CD8-positive, alpha-beta memory T cell (primary cell): ENCODE measurements at regions not wholly inside any gene's neighbourhood (a gene's known extent, or its start where the extent isn't known, plus 50 kb on each side); places are given as distances from the start of the nearest gene placed in this dataset.

Source experiments
- CTCF ChIA-PET: fragments of 350-600 bp; sonication (Branson Sonifier 250); formaldehyde crosslinking; loops from one replicate; lab custom pipeline; 2021; ENCODE audit warnings: antibody characterized with exemption; lab: Charles Lee
- POLR2A ChIA-PET: fragments of 350-600 bp; sonication (Branson Sonifier 250); formaldehyde crosslinking; loops from one replicate; lab custom pipeline; 2021; ENCODE audit warnings: antibody characterized with exemption; lab: Charles Lee
- DNase-seq, 5 donors: peaks; one replicate each; pipeline versions ENCODE4 v3.0.0 to v3.0.0-alpha.2; 2020 to 2022; ENCODE audit warnings: mixed read lengths in 1 of 5
- H3K27ac ChIP-seq: one replicate; pipeline ENCODE4 v1.7.0; 2013; ENCODE audit warnings: low read depth, mild to moderate bottlenecking, low read length, moderate library complexity
- H3K27me3 ChIP-seq: 2 replicates; pipeline ENCODE4 v1.7.0; 2013; ENCODE audit warnings: low read length, mild to moderate bottlenecking; ENCODE audit not compliant: insufficient read depth, poor library complexity, severe bottlenecking
- H3K36me3 ChIP-seq: 2 replicates; pipeline ENCODE4 v1.7.0; 2013; ENCODE audit warnings: mild to moderate bottlenecking, low read length, moderate library complexity; ENCODE audit not compliant: insufficient read depth
- H3K4me1 ChIP-seq: 2 replicates; pipeline ENCODE4 v1.7.0; 2013; ENCODE audit warnings: mild to moderate bottlenecking, low read length, moderate library complexity; ENCODE audit not compliant: insufficient read depth
- H3K4me3 ChIP-seq: 2 replicates; pipeline ENCODE4 v1.7.0; 2013; ENCODE audit warnings: mild to moderate bottlenecking, low read length
- H3K9me3 ChIP-seq: 2 replicates; pipeline ENCODE4 v1.7.0; 2013; ENCODE audit warnings: mild to moderate bottlenecking, low read length
- H3K27ac Mint-ChIP-seq, 8 donors: one replicate each; pipeline ENCODE4 v1.8.0; 2020 to 2021; ENCODE audit warnings: mixed read lengths in 8 of 8, mild to moderate bottlenecking in 6 of 8, inconsistent platforms in 3 of 8, moderate library complexity in 3 of 8
- H3K27me3 Mint-ChIP-seq, 2 donors: one replicate each; pipeline ENCODE4 v1.8.0; 2020 to 2021; ENCODE audit warnings: mixed read lengths in 2 of 2, mild to moderate bottlenecking in 1 of 2, moderate library complexity in 1 of 2
- H3K36me3 Mint-ChIP-seq, 3 donors: one replicate each; pipeline ENCODE4 v1.8.0; 2020 to 2021; ENCODE audit warnings: mixed read lengths in 3 of 3, inconsistent platforms in 1 of 3, mild to moderate bottlenecking in 1 of 3
- H3K4me1 Mint-ChIP-seq, 3 donors: one replicate each; pipeline ENCODE4 v1.8.0; 2020 to 2021; ENCODE audit warnings: mixed read lengths in 3 of 3, inconsistent platforms in 1 of 3, mild to moderate bottlenecking in 1 of 3
- H3K4me3 Mint-ChIP-seq, 7 donors: one replicate each; pipeline ENCODE4 v1.8.0; 2020 to 2021; ENCODE audit warnings: mixed read lengths in 7 of 7, mild to moderate bottlenecking in 6 of 7, moderate library complexity in 4 of 7, inconsistent platforms in 2 of 7
- H3K9me3 Mint-ChIP-seq, 5 donors: one replicate each; pipeline ENCODE4 v1.8.0; 2020 to 2022; ENCODE audit warnings: mixed read lengths in 5 of 5, mild to moderate bottlenecking in 3 of 5, moderate library complexity in 2 of 5, inconsistent platforms in 1 of 5

GRCh38 chr1:208858738-208859137 is 614.6 kb upstream of the PLXNA2 start:
- Mint-ChIP-seq H3K4me1 (no peaks in the 10 kb centered on the region), H3K27ac (no peak overlapping the region), H3K27me3 (peaks cover 1 to 3% of the 10 kb centered on the region in 2 donors), H3K9me3 (peaks cover 0 to 6% (median 3%) of the 10 kb centered on the region in 5 donors), H3K4me3 (no peak overlapping the region), H3K36me3 (no peaks in the 10 kb centered on the region)
- Histone ChIP-seq H3K27me3 (no peaks in the 10 kb centered on the region), H3K27ac (no peak overlapping the region), H3K4me3 (no peak overlapping the region), H3K9me3 (no peaks in the 10 kb centered on the region), H3K36me3 (no peaks in the 10 kb centered on the region), H3K4me1 (no peaks in the 10 kb centered on the region)
- no peak for DNase-seq
- ChIA-PET CTCF (no interaction called here), POLR2A (no interaction called here)

GRCh38 chr1:208864366-208864965 is 620.3 kb upstream of the PLXNA2 start:
- Histone ChIP-seq H3K4me3 (no peak overlapping the region), H3K9me3 (no peaks in the 10 kb centered on the region), H3K36me3 (no peaks in the 10 kb centered on the region), H3K27me3 (no peaks in the 10 kb centered on the region), H3K4me1 (no peaks in the 10 kb centered on the region), H3K27ac (no peak overlapping the region)
- POLR2A ChIA-PET: no interaction called here
- CTCF ChIA-PET: no interaction called here
- H3K4me3 Mint-ChIP-seq: no peak overlapping the region
- H3K9me3 Mint-ChIP-seq: peaks cover 0 to 3% (median 0%) of the 10 kb centered on the region in 5 donors
- no peak for DNase-seq
- no peaks in the 10 kb centered on the region for H3K36me3 Mint-ChIP-seq
- H3K27ac Mint-ChIP-seq: no peak overlapping the region
- no peaks in the 10 kb centered on the region for H3K4me1 Mint-ChIP-seq
- peaks cover 0 to 2% of the 10 kb centered on the region in 2 donors for H3K27me3 Mint-ChIP-seq

- H3K36me3 ChIP-seq: no peaks in the 10 kb centered on the region
- H3K9me3 Mint-ChIP-seq: peaks cover 0 to 9% (median 3%) of the 10 kb centered on the region in 5 donors
- H3K4me1 Mint-ChIP-seq: no peaks in the 10 kb centered on the region
- H3K27ac ChIP-seq: no peak overlapping the region
- CTCF ChIA-PET: no interaction called here
- H3K4me1 ChIP-seq: no peaks in the 10 kb centered on the region
- no peak overlapping the region for H3K27ac Mint-ChIP-seq
- H3K27me3 ChIP-seq: no peaks in the 10 kb centered on the region
- no peaks in the 10 kb centered on the region for H3K9me3 ChIP-seq
- peaks cover 0 to 2% of the 10 kb centered on the region in 2 donors for H3K27me3 Mint-ChIP-seq
- no peaks in the 10 kb centered on the region for H3K36me3 Mint-ChIP-seq
- POLR2A ChIA-PET: no interaction called here
- H3K4me3 Mint-ChIP-seq: no peak overlapping the region
- H3K4me3 ChIP-seq: no peak overlapping the region
- no peak for DNase-seq
Observed at GRCh38 chr1:208866386-208866955, 622.3 kb upstream of the PLXNA2 start.

GRCh38 chr1:208868554-208868953 is 624.4 kb upstream of the PLXNA2 start:
- Mint-ChIP-seq H3K27ac (no peak overlapping the region), H3K9me3 (peaks cover 0 to 9% (median 3%) of the 10 kb centered on the region in 5 donors), H3K4me1 (no peaks in the 10 kb centered on the region), H3K36me3 (no peaks in the 10 kb centered on the region), H3K4me3 (no peak overlapping the region), H3K27me3 (peaks cover under 1 to 2% of the 10 kb centered on the region in 2 donors)
- H3K27me3 ChIP-seq: no peaks in the 10 kb centered on the region
- CTCF ChIA-PET: no interaction called here
- POLR2A ChIA-PET: no interaction called here
- no peak overlapping the region for H3K27ac ChIP-seq
- no peaks in the 10 kb centered on the region for H3K9me3 ChIP-seq
- H3K4me3 ChIP-seq: no peak overlapping the region
- H3K36me3 ChIP-seq: no peaks in the 10 kb centered on the region
- no peaks in the 10 kb centered on the region for H3K4me1 ChIP-seq
- no peak for DNase-seq

GRCh38 chr1:208874915-208875314 is 630.7 kb upstream of the PLXNA2 start:
- Mint-ChIP-seq H3K9me3 (peaks cover 0 to 6% (median 3%) of the 10 kb centered on the region in 5 donors), H3K36me3 (no peaks in the 10 kb centered on the region), H3K4me1 (no peaks in the 10 kb centered on the region), H3K27me3 (peaks cover 0 to 7% of the 10 kb centered on the region in 2 donors), H3K27ac (no peak overlapping the region), H3K4me3 (no peak overlapping the region)
- Histone ChIP-seq H3K4me3 (no peak overlapping the region), H3K36me3 (no peaks in the 10 kb centered on the region), H3K9me3 (no peaks in the 10 kb centered on the region), H3K4me1 (no peaks in the 10 kb centered on the region), H3K27ac (no peak overlapping the region), H3K27me3 (no peaks in the 10 kb centered on the region)
- no peak for DNase-seq
- POLR2A ChIA-PET: no interaction called here
- CTCF ChIA-PET: no interaction called here

GRCh38 chr1:208879022-208879421 is 634.8 kb upstream of the PLXNA2 start:
- Mint-ChIP-seq H3K9me3 (peaks cover 0 to 5% (median 0%) of the 10 kb centered on the region in 5 donors), H3K4me1 (no peaks in the 10 kb centered on the region), H3K27me3 (peaks cover 0 to 4% of the 10 kb centered on the region in 2 donors), H3K4me3 (no peak overlapping the region), H3K36me3 (no peaks in the 10 kb centered on the region), H3K27ac (no peak overlapping the region)
- DNase-seq: no peak
- Histone ChIP-seq H3K27me3 (no peaks in the 10 kb centered on the region), H3K4me3 (no peak overlapping the region), H3K9me3 (no peaks in the 10 kb centered on the region), H3K36me3 (no peaks in the 10 kb centered on the region), H3K27ac (no peak overlapping the region), H3K4me1 (no peaks in the 10 kb centered on the region)
- CTCF ChIA-PET: no interaction called here
- POLR2A ChIA-PET: no interaction called here

GRCh38 chr1:208880433-208881100 is 636.4 kb upstream of the PLXNA2 start:
- Histone ChIP-seq H3K4me1 (no peaks in the 10 kb centered on the region), H3K36me3 (no peaks in the 10 kb centered on the region), H3K27me3 (no peaks in the 10 kb centered on the region), H3K27ac (no peak overlapping the region), H3K9me3 (no peaks in the 10 kb centered on the region), H3K4me3 (no peak overlapping the region)
- no peaks in the 10 kb centered on the region for H3K4me1 Mint-ChIP-seq
- no peak overlapping the region for H3K4me3 Mint-ChIP-seq
- CTCF ChIA-PET: no interaction called here
- H3K9me3 Mint-ChIP-seq: peaks cover 0 to 3% (median 0%) of the 10 kb centered on the region in 5 donors
- POLR2A ChIA-PET: no interaction called here
- no peaks in the 10 kb centered on the region for H3K36me3 Mint-ChIP-seq
- peaks cover 0 to 4% of the 10 kb centered on the region in 2 donors for H3K27me3 Mint-ChIP-seq
- no peak overlapping the region for H3K27ac Mint-ChIP-seq
- DNase-seq: no peak

- Histone ChIP-seq H3K4me1 (no peaks in the 10 kb centered on the region), H3K27me3 (no peaks in the 10 kb centered on the region), H3K9me3 (no peaks in the 10 kb centered on the region), H3K36me3 (no peaks in the 10 kb centered on the region), H3K4me3 (no peak overlapping the region), H3K27ac (no peak overlapping the region)
- Mint-ChIP-seq H3K4me1 (no peaks in the 10 kb centered on the region), H3K27me3 (no peaks in the 10 kb centered on the region), H3K36me3 (no peaks in the 10 kb centered on the region), H3K27ac (no peak overlapping the region), H3K4me3 (no peak overlapping the region), H3K9me3 (peaks cover 0 to 3% (median 0%) of the 10 kb centered on the region in 5 donors)
- no peak for DNase-seq
- CTCF ChIA-PET: no interaction called here
- POLR2A ChIA-PET: no interaction called here
Observed at GRCh38 chr1:208885060-208885459, 640.9 kb upstream of the PLXNA2 start.
